ENCODE measurements at regions not wholly inside any gene's neighbourhood (a gene's known extent, or its start where the extent isn't known, plus 50 kb on each side); places are given as distances from the start of the nearest gene placed in this dataset.

GRCh38 chr1:95407131-95407885, 173.3 kb downstream of the RWDD3 start:
- Histone ChIP-seq H3K4me2 (ENCODE audit: insufficient read depth in 1 of 2, low read depth in 2 of 2, low read length in 2 of 2) (peak overlapping the region; percentile 35 to 54), H3K56ac (replicated peaks; ENCODE audit: insufficient read length, low read depth, low read length) (peak overlapping the region; percentile 48)
- POLR2A ChIA-PET (ENCODE audit: partially characterized antibody) = interaction anchor here (1.0 kb wide), 1 partner anchor 1321 kb away, joined by 3 read pairs; no protein-coding TSS in a partner anchor

More at GRCh38 chr1:95407131-95407885, 173.3 kb downstream of the RWDD3 start:
- CTCF ChIA-PET (ENCODE audit: partially characterized antibody) = interaction anchor here (0.6 to 1.2 kb wide), 2 partner anchors 12 to 97 kb away, joined by 3 read pairs; no protein-coding TSS in a partner anchor
- Histone ChIP-seq H4K91ac (replicated peaks; ENCODE audit: insufficient read length, low read length) (peak overlapping the region; percentile 81), H3K23me2 (ENCODE audit: low read depth, low read length) (no peaks in the 10 kb centered on the region), H3K18ac (ENCODE audit: extremely low read depth, low read length) (peak overlapping the region; percentile 72; the same call in 1 of the 2 replicates), H3K4me1 (replicated peaks in 1 of 4; ENCODE audit: control insufficient read depth in 3 of 4, insufficient read depth in 4 of 4, low read length in 3 of 4) (peaks cover 6 to 19% (median 17%) of the 10 kb centered on the region in 4 experiments; a peak in 6 of 7 replicates), H2BK120ac (replicated peaks; ENCODE audit: low read depth, low read length) (peak overlapping the region; percentile 90), H3K79me2 (ENCODE audit: control insufficient read depth in 1 of 2, insufficient read depth in 2 of 2, low read length in 2 of 2) (no peaks in the 10 kb centered on the region), H4K8ac (ENCODE audit: extremely low read depth, insufficient read depth, low read length) (no peak overlapping the region), H4K20me1 (replicated peaks in 1 of 2; ENCODE audit: control insufficient read depth in 1 of 2, insufficient read depth in 2 of 2, low read length in 2 of 2) (no peaks in the 10 kb centered on the region), H2BK5ac (ENCODE audit: low read depth, low read length) (peak overlapping the region; percentile 86; the same call in 1 of the 2 replicates), H3K23ac (ENCODE audit: insufficient read length) (no peak overlapping the region), H2BK12ac (ENCODE audit: low read depth, low read length) (peak overlapping the region; percentile 82), H2BK15ac (ENCODE audit: low read length) (no peak overlapping the region), H3K9ac (replicated peaks in 1 of 4; ENCODE audit: extremely low read depth in 1 of 4, low read depth in 3 of 4, low read length in 3 of 4) (peak overlapping the region in 1 of 4 experiments; percentile 15; a peak in 1 of 7 replicates), H2AK5ac (ENCODE audit: low read depth, low read length) (peak overlapping the region; percentile 75), H3K79me1 (ENCODE audit: low read depth, low read length) (no peaks in the 10 kb centered on the region), H2BK20ac (ENCODE audit: low read length) (peak overlapping the region; percentile 96), H3K36me3 (ENCODE audit: control insufficient read depth in 2 of 4, insufficient read depth in 4 of 4, low read length in 3 of 4) (peaks cover 0 to 9% (median 0%) of the 10 kb centered on the region in 4 experiments; a peak in 1 of 8 replicates), H2AFZ (ENCODE audit: low read length) (no peak overlapping the region; the same call in 1 of the 2 replicates), H3K4ac (replicated peaks; ENCODE audit: insufficient read length, low read depth, low read length) (peak overlapping the region; percentile 80), H3K27me3 (replicated peaks in 1 of 4; ENCODE audit: control insufficient read depth in 3 of 4, extremely low read depth in 1 of 4, insufficient read depth in 3 of 4, low read length in 3 of 4) (no peaks in the 10 kb centered on the region), H4K5ac (ENCODE audit: insufficient read length, low read depth, low read length) (peak overlapping the region; percentile 55), H3K4me3 (ENCODE audit: extremely low read depth in 1 of 4, insufficient read depth in 2 of 4, low read depth in 3 of 4, low read length in 4 of 4) (peak overlapping the region in 1 of 4 experiments; percentile 23; a peak in 1 of 8 replicates), H3K27ac (ENCODE audit: low read depth, low read length) (peak overlapping the region; percentile 80), H3K9me3 (ENCODE audit: insufficient read depth in 2 of 2, low read depth in 1 of 2, low read length in 1 of 2) (peaks cover 13 to 17% of the 10 kb centered on the region in 2 experiments), H3K14ac (ENCODE audit: insufficient read length) (no peak overlapping the region)
- 36% methylated on average over 10 of the region's 10 CpGs; no CpG with 5 or more reads in 1 of the 2 experiments for WGBS, 2 experiments (ENCODE audit: extremely low coverage in 1 of 2, insufficient coverage in 1 of 2, insufficient read length in 1 of 2, insufficient replicate concordance in 2 of 2, low coverage in 1 of 2, low lambda C conversion rate in 2 of 2, missing lambda C conversion rate in 1 of 2)
- TF ChIP-seq MAX (IDR thresholded peaks at IDR 0.05) = no peak
- no peak for TF ChIP-seq GABPA (IDR thresholded peaks at IDR 0.05; ENCODE audit: borderline replicate concordance, insufficient read depth, low read length)
- no peak for TF ChIP-seq CBX8 (IDR thresholded peaks at IDR 0.05; ENCODE audit: borderline replicate concordance, low read depth, low read length)
- no peak for TF ChIP-seq RAD21 (IDR thresholded peaks at IDR 0.05 in 1 of 2, conservative IDR thresholded peaks at IDR 0.05 in 1 of 2; ENCODE audit: low read depth in 2 of 2, low read length in 2 of 2)
- TF ChIP-seq TAF7 (optimal IDR thresholded peaks at IDR 0.05; ENCODE audit: borderline replicate concordance, low read depth, low read length) = no peak
- no peak for TF ChIP-seq RFX5 (IDR thresholded peaks at IDR 0.05; ENCODE audit: borderline replicate concordance, low read depth, low read length)
- no peak for TF ChIP-seq CHD1 (IDR thresholded peaks at IDR 0.05; ENCODE audit: low read depth, low read length)
- no peak for TF ChIP-seq EZH2 (IDR thresholded peaks at IDR 0.05; ENCODE audit: low read depth, low read length, severe bottlenecking)
- 0 out of 2 replicates have a peak, but pooled peaks have one; percentile 30 for TF ChIP-seq RBBP5 (IDR thresholded peaks at IDR 0.05; ENCODE audit: borderline replicate concordance, low read depth, low read length)
- 0 out of 2 replicates have a peak, but pooled peaks have one; percentile 16 for TF ChIP-seq TEAD4 (IDR thresholded peaks at IDR 0.05; ENCODE audit: low read depth, low read length)
- DNase-seq (ENCODE audit: low read depth in 1 of 2, low spot score in 2 of 2) (peak in 1 of 2 experiments; percentile 46), FAIRE-seq (peak; percentile 87)

Measured in H1 (cell line).